Endothelial cell of umbilical vein (primary cell): ENCODE measurements at regions not wholly inside any gene's neighbourhood (a gene's known extent, or its start where the extent isn't known, plus 50 kb on each side); places are given as distances from the start of the nearest gene placed in this dataset.

ENCODE experiments used
- BruUV-seq: library from RNA; stranded (reverse); fragments of 400-500 nt; replicated peaks from 2 replicates; lab custom pipeline; 2021; lab: Mats Ljungman, UMichigan
- CTCF ChIA-PET: fragments of 300-600, 350-600 bp; sonication (Branson Sonifier 250); formaldehyde crosslinking; loops from one replicate; lab custom pipeline; 2021; ENCODE audit warnings: antibody characterized with exemption, inconsistent platforms; lab: Charles Lee
- POLR2A ChIA-PET: fragments of 300-600, 350-600 bp; sonication (Branson Sonifier 250); formaldehyde crosslinking; loops from one replicate; lab custom pipeline; 2021; ENCODE audit warnings: antibody characterized with exemption, inconsistent platforms; lab: Charles Lee
- DNase-seq: peaks from one replicate; pipeline ENCODE4 v3.0.0-alpha.2; 2011; ENCODE audit warnings: low read depth, low spot score
- FAIRE-seq: peaks from 2 replicates; lab custom pipeline; 2011; peaks lifted over from hg19 to GRCh38; lab: Jason Lieb, UNC
- H2AFZ ChIP-seq: 2 replicates; pipeline ENCODE4 v1.6.0; 2012; ENCODE audit warnings: low read depth, low read length, control low read depth, inconsistent platforms
- H3K27ac ChIP-seq: 2 replicates; pipeline ENCODE4 v1.5.1; 2011; ENCODE audit warnings: low read depth, mild to moderate bottlenecking, control low read depth, low read length, moderate library complexity; ENCODE audit not compliant: insufficient read depth
- H3K27me3 ChIP-seq, 2 experiments: 2 replicates each; pipeline versions ENCODE4 v1.6.0 to v1.6.1; 2011; ENCODE audit warnings: low read length in 2 of 2, mixed read lengths in 1 of 2; ENCODE audit not compliant: control insufficient read depth in 2 of 2, insufficient read depth in 2 of 2
- H3K36me3 ChIP-seq, 2 experiments: 2 replicates in 1 of 2; 3 replicates in 1 of 2; pipeline ENCODE4 v1.5.1; 2011; ENCODE audit warnings: low read length in 2 of 2, mild to moderate bottlenecking in 1 of 2, moderate library complexity in 1 of 2; ENCODE audit not compliant: control insufficient read depth in 2 of 2, insufficient read depth in 2 of 2; ENCODE audit errors: extremely low read depth in 1 of 2
- H3K4me1 ChIP-seq: 3 replicates; pipeline ENCODE4 v1.5.1; 2011; ENCODE audit warnings: mild to moderate bottlenecking, low read length; ENCODE audit not compliant: control insufficient read depth, insufficient read depth; ENCODE audit errors: extremely low read depth
- H3K4me2 ChIP-seq: 2 replicates; pipeline ENCODE4 v1.6.1; 2011; ENCODE audit warnings: low read length, control low read depth, mixed read lengths; ENCODE audit not compliant: insufficient read depth
- H3K4me3 ChIP-seq, 3 experiments: fragments of 200-600 bp in 1 of 3; sonication (generic), shearing (Covaris generic) in 1 of 3; replicated peaks in 1 of 3; 2 replicates each; pipeline ENCODE4 v1.5.1; 2011 to 2016; ENCODE audit warnings: control low read depth in 3 of 3, low read length in 3 of 3, mild to moderate bottlenecking in 2 of 3, inconsistent platforms in 1 of 3, low read depth in 1 of 3, moderate library complexity in 1 of 3; ENCODE audit not compliant: insufficient read depth in 1 of 3
- H3K79me2 ChIP-seq: 2 replicates; pipeline ENCODE4 v1.6.0; 2012; ENCODE audit warnings: low read length, inconsistent platforms; ENCODE audit not compliant: control insufficient read depth, insufficient read depth
- H3K9ac ChIP-seq: replicated peaks from 2 replicates; pipeline ENCODE3; 2011; ENCODE audit warnings: low read length, control low read depth; ENCODE audit not compliant: insufficient read depth; ENCODE audit errors: extremely low read depth
- H3K9me1 ChIP-seq: replicated peaks from 3 replicates; pipeline ENCODE4 v1.6.0; 2011; ENCODE audit warnings: mild to moderate bottlenecking, low read length; ENCODE audit not compliant: control insufficient read depth, insufficient read depth; ENCODE audit errors: extremely low read depth
- H3K9me3 ChIP-seq: replicated peaks from 2 replicates; pipeline ENCODE4 v1.5.1; 2012; ENCODE audit warnings: low read length, inconsistent platforms; ENCODE audit not compliant: control insufficient read depth, insufficient read depth
- H4K20me1 ChIP-seq: replicated peaks from 2 replicates; pipeline ENCODE3; 2011; ENCODE audit warnings: mild to moderate bottlenecking, low read length; ENCODE audit not compliant: control insufficient read depth, insufficient read depth; ENCODE audit errors: extremely low read depth
- EZH2 ChIP-seq: IDR thresholded peaks from 2 replicates; pipeline ENCODE4 v1.6.1; 2012; ENCODE audit warnings: borderline replicate concordance, low read depth, mild to moderate bottlenecking, moderate library complexity, low read length, inconsistent platforms; ENCODE audit not compliant: severe bottlenecking
- FOS ChIP-seq: IDR thresholded peaks from 2 replicates; pipeline ENCODE4 v1.6.1; 2011; ENCODE audit warnings: mild to moderate bottlenecking, low read length, moderate library complexity, borderline replicate concordance; ENCODE audit not compliant: insufficient read depth
- GATA2 ChIP-seq: IDR thresholded peaks from 2 replicates; pipeline ENCODE4 v1.7.0; 2011; ENCODE audit warnings: low read depth, mild to moderate bottlenecking, moderate library complexity, mixed read lengths, low read length; ENCODE audit not compliant: insufficient read length, insufficient read depth
- JUN ChIP-seq: IDR thresholded peaks from 2 replicates; pipeline ENCODE4 v1.6.1; 2011; ENCODE audit warnings: borderline replicate concordance, low read depth; ENCODE audit not compliant: insufficient read length, insufficient read depth
- MAX ChIP-seq: IDR thresholded peaks from 2 replicates; pipeline ENCODE4 v1.6.1; 2011; ENCODE audit not compliant: insufficient read depth, insufficient read length
- POLR2A ChIP-seq: IDR thresholded peaks from 2 replicates; pipeline ENCODE4 v1.6.1; 2012; ENCODE audit warnings: low read depth, mild to moderate bottlenecking, control low read depth, low read length
- dilution Hi-C: fragments of 300-500 bp; cut with MboI; formaldehyde crosslinking; loops from one replicate; pipeline ENCODE4 v1.15.0; 2019; ENCODE audit warnings: low sequenced_read_pairs; ENCODE audit not compliant: extremely low pct_ligation_motif_present
- intact Hi-C: fragments of 100-400 bp; cut with micrococcal nuclease; formaldehyde crosslinking; loops from one replicate; pipeline ENCODE4 v1.10.0; 2022

- Histone ChIP-seq H4K20me1 (no peaks in the 10 kb centered on the region), H3K9me3 (no peaks in the 10 kb centered on the region), H3K36me3 (no peaks in the 10 kb centered on the region), H3K9me1 (no peaks in the 10 kb centered on the region), H3K27me3 (no peaks in the 10 kb centered on the region), H3K4me1 (no peaks in the 10 kb centered on the region), H2AFZ (no peak overlapping the region), H3K9ac (no peak overlapping the region), H3K4me3 (no peak overlapping the region), H3K79me2 (no peaks in the 10 kb centered on the region), H3K4me2 (no peak overlapping the region), H3K27ac (no peak overlapping the region)
- dilution Hi-C loops = no loop called here
- TF ChIP-seq GATA2 (no peak), EZH2 (no peak), JUN (no peak), POLR2A (no peak), MAX (no peak), FOS (no peak)
- FAIRE-seq (no peak), DNase-seq (no peak)
- POLR2A ChIA-PET = no interaction called here
- no TSS peak for BruUV-seq
- CTCF ChIA-PET = interaction anchor here (0.6 to 2.1 kb wide), 6 partner anchors 10 to 582 kb away, joined by 3 to 8 read pairs (median 4); no protein-coding TSS in a partner anchor
- intact Hi-C loops = no loop called here
Measured at GRCh38 chr5:57720656-57721055, 238.0 kb upstream of the ACTBL2 start.

GRCh38 chr5:57719216-57719615, 236.6 kb upstream of the ACTBL2 start:
- POLR2A ChIA-PET = no interaction called here
- no peak overlapping the region for H2AFZ ChIP-seq

More at GRCh38 chr5:57719216-57719615, 236.6 kb upstream of the ACTBL2 start:
- H3K79me2 ChIP-seq = no peaks in the 10 kb centered on the region
- no peaks in the 10 kb centered on the region for H3K9me3 ChIP-seq
- no peak overlapping the region for H3K4me3 ChIP-seq
- H3K27me3 ChIP-seq = no peaks in the 10 kb centered on the region
- no peaks in the 10 kb centered on the region for H4K20me1 ChIP-seq
- no peak overlapping the region for H3K4me2 ChIP-seq
- dilution Hi-C loops (no loop called here), intact Hi-C loops (no loop called here)
- no peak overlapping the region for H3K9ac ChIP-seq
- no peak overlapping the region for H3K27ac ChIP-seq
- no peaks in the 10 kb centered on the region for H3K9me1 ChIP-seq
- no peaks in the 10 kb centered on the region for H3K4me1 ChIP-seq
- no peaks in the 10 kb centered on the region for H3K36me3 ChIP-seq
- CTCF ChIA-PET = no interaction called here
- no peak for TF ChIP-seq JUN
- BruUV-seq = no TSS peak
- FAIRE-seq (no peak), DNase-seq (no peak)
